H1 (cell line): ENCODE measurements at regions not wholly inside any gene's neighbourhood (a gene's known extent, or its start where the extent isn't known, plus 50 kb on each side); places are given as distances from the start of the nearest gene placed in this dataset.

Source experiments
- EP300 ChIP-seq, 2 experiments: IDR thresholded peaks; 1 replicate in 1 of 2; 2 replicates in 1 of 2; pipeline ENCODE4 v1.6.1; 2011 to 2012; ENCODE audit warnings: low read depth in 2 of 2, low read length in 2 of 2, mild to moderate bottlenecking in 2 of 2, borderline replicate concordance in 1 of 2, inconsistent platforms in 1 of 2, moderate library complexity in 1 of 2
- EZH2 ChIP-seq: fragments of 200-600 bp; sonication (generic); IDR thresholded peaks from 2 replicates; pipeline ENCODE4 v1.7.1; 2012; ENCODE audit warnings: low read depth, mild to moderate bottlenecking, moderate library complexity, low read length, inconsistent platforms; ENCODE audit not compliant: severe bottlenecking
- GABPA ChIP-seq: IDR thresholded peaks from 2 replicates; pipeline ENCODE4 v1.6.1; 2011; ENCODE audit warnings: mild to moderate bottlenecking, low read length, moderate library complexity, borderline replicate concordance; ENCODE audit not compliant: insufficient read depth
- HDAC6 ChIP-seq: IDR thresholded peaks from one replicate; pipeline ENCODE4 v1.7.1; 2012; ENCODE audit warnings: low read depth, mild to moderate bottlenecking, inconsistent platforms, low read length, moderate library complexity
- POLR2A ChIP-seq, 2 experiments: IDR thresholded peaks; 1 replicate in 1 of 2; 2 replicates in 1 of 2; pipeline ENCODE4 v1.6.1; 2011; ENCODE audit warnings: low read depth in 2 of 2, low read length in 2 of 2, mild to moderate bottlenecking in 2 of 2; ENCODE audit errors: control extremely low read depth in 1 of 2
- RAD21 ChIP-seq, 2 experiments: IDR thresholded peaks in 1 of 2; conservative IDR thresholded peaks in 1 of 2; 2 replicates each; pipeline ENCODE4 v1.6.1; 2011; ENCODE audit warnings: low read depth in 2 of 2, low read length in 2 of 2, improper control_type of control experiment in 1 of 2, inconsistent platforms in 1 of 2, mild to moderate bottlenecking in 1 of 2, moderate library complexity in 1 of 2
- SIN3A ChIP-seq, 2 experiments: IDR thresholded peaks in 1 of 2; conservative IDR thresholded peaks in 1 of 2; 2 replicates each; pipeline ENCODE4 v1.6.1; 2011 to 2012; ENCODE audit warnings: low read length in 2 of 2, improper control_type of control experiment in 1 of 2, low read depth in 1 of 2, mild to moderate bottlenecking in 1 of 2
- YY1 ChIP-seq: IDR thresholded peaks from 2 replicates; pipeline ENCODE4 v1.6.1; 2011; ENCODE audit warnings: low read depth, mild to moderate bottlenecking, low read length
- TF ChIP-seq, protein P1 (sequence below), 3 experiments: IDR thresholded peaks; 1 replicate in 2 of 3; 2 replicates in 1 of 3; pipeline versions ENCODE4 v1.5.1 to v1.6.1; 2011; ENCODE audit warnings: low read length in 3 of 3, mild to moderate bottlenecking in 3 of 3, inconsistent platforms in 2 of 3, low read depth in 1 of 3, moderate library complexity in 1 of 3; ENCODE audit not compliant: insufficient read depth in 1 of 3; ENCODE audit errors: control extremely low read depth in 1 of 3
- TF ChIP-seq, protein P2 (sequence below): IDR thresholded peaks from 2 replicates; pipeline ENCODE4 v1.6.1; 2012; ENCODE audit warnings: inconsistent platforms

DNA sequence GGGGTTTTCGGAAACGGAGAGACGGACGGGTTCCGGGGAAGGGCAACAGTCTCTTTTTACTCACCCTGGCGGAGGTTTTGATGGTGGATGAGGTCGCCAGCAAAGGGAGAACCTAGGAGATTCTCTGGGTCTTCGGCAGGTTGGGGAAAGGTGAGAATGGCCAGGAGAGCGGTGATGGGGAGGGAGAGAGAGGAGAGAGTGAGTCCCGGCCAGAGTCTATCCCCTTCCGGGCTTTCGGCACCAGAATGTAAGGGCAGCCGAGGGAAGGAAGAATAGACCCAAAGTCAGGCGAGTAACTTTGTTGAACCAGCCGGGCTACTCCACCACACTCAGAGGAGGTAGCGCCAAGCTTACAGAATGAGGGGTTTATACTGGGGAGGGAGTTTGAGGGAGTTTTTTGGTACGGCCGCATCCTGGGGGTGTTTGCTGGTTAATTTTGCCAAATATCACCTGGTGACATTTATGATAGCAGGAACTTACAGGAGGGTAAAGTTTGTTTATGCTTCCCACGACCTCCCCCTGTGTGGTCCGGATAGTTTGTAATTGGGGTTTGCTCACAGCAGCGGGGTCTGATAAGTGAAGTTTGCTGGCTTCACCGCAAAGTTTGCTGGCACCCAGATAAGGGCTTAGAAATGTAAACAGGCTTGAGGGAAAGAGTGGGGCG is 141.1 kb upstream of the ETV3 start:
- TF ChIP-seq, protein P1, sequence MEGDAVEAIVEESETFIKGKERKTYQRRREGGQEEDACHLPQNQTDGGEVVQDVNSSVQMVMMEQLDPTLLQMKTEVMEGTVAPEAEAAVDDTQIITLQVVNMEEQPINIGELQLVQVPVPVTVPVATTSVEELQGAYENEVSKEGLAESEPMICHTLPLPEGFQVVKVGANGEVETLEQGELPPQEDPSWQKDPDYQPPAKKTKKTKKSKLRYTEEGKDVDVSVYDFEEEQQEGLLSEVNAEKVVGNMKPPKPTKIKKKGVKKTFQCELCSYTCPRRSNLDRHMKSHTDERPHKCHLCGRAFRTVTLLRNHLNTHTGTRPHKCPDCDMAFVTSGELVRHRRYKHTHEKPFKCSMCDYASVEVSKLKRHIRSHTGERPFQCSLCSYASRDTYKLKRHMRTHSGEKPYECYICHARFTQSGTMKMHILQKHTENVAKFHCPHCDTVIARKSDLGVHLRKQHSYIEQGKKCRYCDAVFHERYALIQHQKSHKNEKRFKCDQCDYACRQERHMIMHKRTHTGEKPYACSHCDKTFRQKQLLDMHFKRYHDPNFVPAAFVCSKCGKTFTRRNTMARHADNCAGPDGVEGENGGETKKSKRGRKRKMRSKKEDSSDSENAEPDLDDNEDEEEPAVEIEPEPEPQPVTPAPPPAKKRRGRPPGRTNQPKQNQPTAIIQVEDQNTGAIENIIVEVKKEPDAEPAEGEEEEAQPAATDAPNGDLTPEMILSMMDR (IDR thresholded peaks at IDR 0.05; ENCODE audit: control extremely low read depth in 1 of 3, insufficient read depth in 1 of 3, low read depth in 1 of 3, low read length in 3 of 3) = no peak
- TF ChIP-seq SIN3A (conservative IDR thresholded peaks at IDR 0.05 in 1 of 2, IDR thresholded peaks at IDR 0.05 in 1 of 2; ENCODE audit: low read depth in 1 of 2, low read length in 2 of 2) (no peak), EZH2 (no peak), EP300 (IDR thresholded peaks at IDR 0.05; ENCODE audit: borderline replicate concordance in 1 of 2, low read depth in 2 of 2, low read length in 2 of 2) (no peak), POLR2A (IDR thresholded peaks at IDR 0.05; ENCODE audit: control extremely low read depth in 1 of 2, low read depth in 2 of 2, low read length in 2 of 2) (no peak), RAD21 (IDR thresholded peaks at IDR 0.05 in 1 of 2, conservative IDR thresholded peaks at IDR 0.05 in 1 of 2; ENCODE audit: low read depth in 2 of 2, low read length in 2 of 2) (no peak), YY1 (no peak), HDAC6 (no peak), GABPA (no peak)
- TF ChIP-seq, protein P2, sequence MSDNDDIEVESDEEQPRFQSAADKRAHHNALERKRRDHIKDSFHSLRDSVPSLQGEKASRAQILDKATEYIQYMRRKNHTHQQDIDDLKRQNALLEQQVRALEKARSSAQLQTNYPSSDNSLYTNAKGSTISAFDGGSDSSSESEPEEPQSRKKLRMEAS = no peak
